ENCODE measurements at regions not wholly inside any gene's neighbourhood (a gene's known extent, or its start where the extent isn't known, plus 50 kb on each side); places are given as distances from the start of the nearest gene placed in this dataset.

DNA sequence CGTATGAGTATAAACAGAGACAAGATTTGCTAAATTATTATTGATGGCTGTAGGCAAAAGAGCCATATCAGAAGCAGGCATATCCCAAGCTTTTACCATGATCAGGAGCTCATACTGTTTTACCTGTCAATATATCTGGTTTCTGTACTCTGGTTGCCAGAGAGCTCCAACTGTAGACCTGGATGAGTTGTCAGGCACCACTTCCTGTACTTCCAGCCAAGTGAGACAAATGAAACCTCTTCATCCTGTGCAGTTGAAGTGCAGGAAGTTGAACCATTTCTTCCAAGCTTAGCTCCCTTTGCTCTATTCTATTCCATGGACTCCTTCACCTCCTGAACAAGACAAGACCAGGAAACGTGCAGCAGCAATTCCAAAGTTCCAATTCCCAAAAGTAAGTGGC is 115.6 kb downstream of the ZNF281 start:
- H3K36me3 ChIP-seq (ENCODE audit: control insufficient read depth in 4 of 4, insufficient read depth in 3 of 4, low read depth in 1 of 4, low read length in 3 of 4) = no peaks in the 10 kb centered on the region

DNA sequence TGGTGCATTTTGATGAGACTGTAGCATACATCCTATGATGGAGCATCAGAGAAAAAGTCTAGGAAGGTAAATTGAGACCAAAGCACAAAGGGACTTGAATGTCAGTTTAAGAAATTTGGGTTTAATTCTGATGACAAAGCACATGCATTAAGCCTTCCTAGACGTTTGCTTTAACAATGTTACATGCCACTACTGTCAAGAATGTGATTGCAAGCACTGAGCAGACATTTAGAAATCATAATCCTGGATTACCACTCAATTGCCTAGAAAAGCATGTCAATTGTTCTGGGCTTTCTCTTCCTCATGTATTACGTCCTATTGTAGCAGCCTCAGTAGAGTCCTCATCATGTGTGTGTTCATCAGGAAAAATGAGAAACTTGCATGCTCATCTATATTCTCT is 117.1 kb downstream of the ZNF281 start:
- TF ChIP-seq YY1 (IDR thresholded peaks at IDR 0.05) = no peak
- TF ChIP-seq EGR1 (IDR thresholded peaks at IDR 0.05; ENCODE audit: low read depth in 2 of 2) = no peak
- no peak for TF ChIP-seq SP1 (IDR thresholded peaks at IDR 0.05)
- TF ChIP-seq NR2F2 (IDR thresholded peaks at IDR 0.05) = no peak
- TF ChIP-seq, protein P1, sequence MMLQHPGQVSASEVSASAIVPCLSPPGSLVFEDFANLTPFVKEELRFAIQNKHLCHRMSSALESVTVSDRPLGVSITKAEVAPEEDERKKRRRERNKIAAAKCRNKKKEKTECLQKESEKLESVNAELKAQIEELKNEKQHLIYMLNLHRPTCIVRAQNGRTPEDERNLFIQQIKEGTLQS (IDR thresholded peaks at IDR 0.05) = no peak
- TF ChIP-seq, protein P2, sequence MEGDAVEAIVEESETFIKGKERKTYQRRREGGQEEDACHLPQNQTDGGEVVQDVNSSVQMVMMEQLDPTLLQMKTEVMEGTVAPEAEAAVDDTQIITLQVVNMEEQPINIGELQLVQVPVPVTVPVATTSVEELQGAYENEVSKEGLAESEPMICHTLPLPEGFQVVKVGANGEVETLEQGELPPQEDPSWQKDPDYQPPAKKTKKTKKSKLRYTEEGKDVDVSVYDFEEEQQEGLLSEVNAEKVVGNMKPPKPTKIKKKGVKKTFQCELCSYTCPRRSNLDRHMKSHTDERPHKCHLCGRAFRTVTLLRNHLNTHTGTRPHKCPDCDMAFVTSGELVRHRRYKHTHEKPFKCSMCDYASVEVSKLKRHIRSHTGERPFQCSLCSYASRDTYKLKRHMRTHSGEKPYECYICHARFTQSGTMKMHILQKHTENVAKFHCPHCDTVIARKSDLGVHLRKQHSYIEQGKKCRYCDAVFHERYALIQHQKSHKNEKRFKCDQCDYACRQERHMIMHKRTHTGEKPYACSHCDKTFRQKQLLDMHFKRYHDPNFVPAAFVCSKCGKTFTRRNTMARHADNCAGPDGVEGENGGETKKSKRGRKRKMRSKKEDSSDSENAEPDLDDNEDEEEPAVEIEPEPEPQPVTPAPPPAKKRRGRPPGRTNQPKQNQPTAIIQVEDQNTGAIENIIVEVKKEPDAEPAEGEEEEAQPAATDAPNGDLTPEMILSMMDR (IDR thresholded peaks at IDR 0.05; ENCODE audit: low read depth, low read length, missing input control) = no peak
- no peak for TF ChIP-seq FOXA1 (IDR thresholded peaks at IDR 0.05)
- Histone ChIP-seq H3K4me1 (ENCODE audit: control insufficient read depth in 4 of 4, insufficient read depth in 4 of 4, low read length in 3 of 4) (peaks cover 8 to 30% (median 22%) of the 10 kb centered on the region in 4 donors), H3K27ac (ENCODE audit: low read depth in 1 of 2, low read length in 2 of 2) (no peak overlapping the region), H3K9ac (ENCODE audit: low read depth in 1 of 2, low read length in 2 of 2) (no peak overlapping the region), H3K36me3 (ENCODE audit: control insufficient read depth in 4 of 4, insufficient read depth in 3 of 4, low read depth in 1 of 4, low read length in 3 of 4) (no peaks in the 10 kb centered on the region), H3K27me3 (ENCODE audit: control insufficient read depth in 4 of 4, insufficient read depth in 4 of 4, low read length in 3 of 4) (no peaks in the 10 kb centered on the region), H3K4me3 (ENCODE audit: low read depth in 1 of 3, low read length in 3 of 3) (no peak overlapping the region), H3K9me3 (ENCODE audit: control insufficient read depth in 4 of 4, low read length in 3 of 4) (no peaks in the 10 kb centered on the region)
- DNase-seq (ENCODE audit: low spot score) = no peak
- WGBS = 78% methylated on average over 2 of the region's 2 CpGs

More for the DNA sequence above, 115.6 kb downstream of the ZNF281 start:
- no peak for DNase-seq (ENCODE audit: low spot score)
- Histone ChIP-seq H3K27me3 (ENCODE audit: control insufficient read depth in 4 of 4, insufficient read depth in 4 of 4, low read length in 3 of 4) (no peaks in the 10 kb centered on the region), H3K4me1 (ENCODE audit: control insufficient read depth in 4 of 4, insufficient read depth in 4 of 4, low read length in 3 of 4) (peaks cover 11 to 38% (median 29%) of the 10 kb centered on the region in 4 donors), H3K27ac (ENCODE audit: low read depth in 1 of 2, low read length in 2 of 2) (peak overlapping the region in 1 of 2 donors; percentile 50), H3K9me3 (ENCODE audit: control insufficient read depth in 4 of 4, low read length in 3 of 4) (no peaks in the 10 kb centered on the region), H3K4me3 (ENCODE audit: low read depth in 1 of 3, low read length in 3 of 3) (no peak overlapping the region), H3K9ac (ENCODE audit: low read depth in 1 of 2, low read length in 2 of 2) (no peak overlapping the region)
- TF ChIP-seq, protein P3, sequence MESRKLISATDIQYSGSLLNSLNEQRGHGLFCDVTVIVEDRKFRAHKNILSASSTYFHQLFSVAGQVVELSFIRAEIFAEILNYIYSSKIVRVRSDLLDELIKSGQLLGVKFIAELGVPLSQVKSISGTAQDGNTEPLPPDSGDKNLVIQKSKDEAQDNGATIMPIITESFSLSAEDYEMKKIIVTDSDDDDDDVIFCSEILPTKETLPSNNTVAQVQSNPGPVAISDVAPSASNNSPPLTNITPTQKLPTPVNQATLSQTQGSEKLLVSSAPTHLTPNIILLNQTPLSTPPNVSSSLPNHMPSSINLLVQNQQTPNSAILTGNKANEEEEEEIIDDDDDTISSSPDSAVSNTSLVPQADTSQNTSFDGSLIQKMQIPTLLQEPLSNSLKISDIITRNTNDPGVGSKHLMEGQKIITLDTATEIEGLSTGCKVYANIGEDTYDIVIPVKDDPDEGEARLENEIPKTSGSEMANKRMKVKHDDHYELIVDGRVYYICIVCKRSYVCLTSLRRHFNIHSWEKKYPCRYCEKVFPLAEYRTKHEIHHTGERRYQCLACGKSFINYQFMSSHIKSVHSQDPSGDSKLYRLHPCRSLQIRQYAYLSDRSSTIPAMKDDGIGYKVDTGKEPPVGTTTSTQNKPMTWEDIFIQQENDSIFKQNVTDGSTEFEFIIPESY (IDR thresholded peaks at IDR 0.05) = no peak
- TF ChIP-seq RAD21 (IDR thresholded peaks at IDR 0.05) (no peak), HNF4G (IDR thresholded peaks at IDR 0.05) (no peak)
- TF ChIP-seq, protein P4, sequence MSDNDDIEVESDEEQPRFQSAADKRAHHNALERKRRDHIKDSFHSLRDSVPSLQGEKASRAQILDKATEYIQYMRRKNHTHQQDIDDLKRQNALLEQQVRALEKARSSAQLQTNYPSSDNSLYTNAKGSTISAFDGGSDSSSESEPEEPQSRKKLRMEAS (IDR thresholded peaks at IDR 0.05) = no peak
- WGBS = 84% methylated on average over 2 of the region's 2 CpGs

DNA sequence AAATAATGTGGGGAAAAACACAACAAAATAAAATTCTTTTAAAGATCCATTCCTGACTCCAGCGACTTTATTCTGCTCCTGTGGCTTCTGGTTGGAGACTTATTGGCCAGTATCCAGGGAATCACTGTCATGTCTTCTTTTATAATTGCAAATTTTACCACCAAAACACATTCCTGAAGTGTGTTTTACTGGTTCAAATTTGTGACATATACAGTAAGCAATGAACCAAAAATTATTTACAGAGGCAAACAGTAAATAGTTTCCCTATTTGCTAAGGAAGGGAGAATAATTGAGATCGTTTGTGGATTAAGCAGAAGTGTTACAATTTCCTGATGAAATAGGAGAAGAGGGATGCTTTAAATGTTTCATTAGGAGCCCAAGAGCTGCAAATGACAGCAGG is 118.7 kb downstream of the ZNF281 start:
- Histone ChIP-seq H3K36me3 (ENCODE audit: control insufficient read depth in 4 of 4, insufficient read depth in 3 of 4, low read depth in 1 of 4, low read length in 3 of 4) (no peaks in the 10 kb centered on the region), H3K4me1 (ENCODE audit: control insufficient read depth in 4 of 4, insufficient read depth in 4 of 4, low read length in 3 of 4) (peaks cover 8 to 21% (median 15%) of the 10 kb centered on the region in 4 donors), H3K27me3 (ENCODE audit: control insufficient read depth in 4 of 4, insufficient read depth in 4 of 4, low read length in 3 of 4) (no peaks in the 10 kb centered on the region), H3K27ac (ENCODE audit: low read depth in 1 of 2, low read length in 2 of 2) (no peak overlapping the region), H3K9ac (ENCODE audit: low read depth in 1 of 2, low read length in 2 of 2) (no peak overlapping the region), H3K4me3 (ENCODE audit: low read depth in 1 of 3, low read length in 3 of 3) (no peak overlapping the region), H3K9me3 (ENCODE audit: control insufficient read depth in 4 of 4, low read length in 3 of 4) (no peaks in the 10 kb centered on the region)
- no peak for DNase-seq (ENCODE audit: low spot score)
- 71% methylated on average over 2 of the region's 2 CpGs for WGBS
- TF ChIP-seq YY1 (IDR thresholded peaks at IDR 0.05) = no peak
- TF ChIP-seq FOXA1 (IDR thresholded peaks at IDR 0.05) = no peak
- TF ChIP-seq RAD21 (IDR thresholded peaks at IDR 0.05) = no peak
- TF ChIP-seq EGR1 (IDR thresholded peaks at IDR 0.05; ENCODE audit: low read depth in 2 of 2) = no peak
- TF ChIP-seq, protein P4 (IDR thresholded peaks at IDR 0.05) = no peak

All from liver (tissue), 8 donors.